Mesenchymal stem cell (in vitro differentiated cells and primary cell): ENCODE measurements at regions not wholly inside any gene's neighbourhood (a gene's known extent, or its start where the extent isn't known, plus 50 kb on each side); places are given as distances from the start of the nearest gene placed in this dataset.

Source experiments
- DNase-seq: peaks from one replicate; pipeline ENCODE4 v3.0.0-alpha.2; 2013
- H2AFZ ChIP-seq: one replicate; pipeline ENCODE4 v1.6.1; 2013; ENCODE audit warnings: low read depth, mild to moderate bottlenecking, control low read depth, inconsistent platforms, low read length, moderate library complexity
- H2AK5ac ChIP-seq: 2 replicates; pipeline ENCODE4 v1.6.1; 2013; ENCODE audit warnings: low read length, moderate library complexity, mild to moderate bottlenecking, inconsistent platforms; ENCODE audit not compliant: severe bottlenecking
- H2BK120ac ChIP-seq: one replicate; pipeline ENCODE4 v1.6.1; 2013; ENCODE audit warnings: low read depth, mild to moderate bottlenecking, inconsistent platforms, low read length, moderate library complexity
- H2BK12ac ChIP-seq, 2 experiments: one replicate each; pipeline ENCODE4 v1.6.1; 2013; ENCODE audit warnings: inconsistent platforms in 2 of 2, low read length in 2 of 2, mild to moderate bottlenecking in 2 of 2, moderate library complexity in 2 of 2, control low read depth in 1 of 2
- H2BK15ac ChIP-seq: one replicate; pipeline ENCODE4 v1.6.1; 2013; ENCODE audit warnings: mild to moderate bottlenecking, low read depth, inconsistent platforms; ENCODE audit not compliant: poor library complexity, severe bottlenecking
- H2BK5ac ChIP-seq: 2 replicates; pipeline ENCODE4 v1.6.1; 2013; ENCODE audit warnings: low read depth, mild to moderate bottlenecking, low read length, control low read depth, inconsistent platforms; ENCODE audit not compliant: poor library complexity, severe bottlenecking
- H3K14ac ChIP-seq, 2 experiments: one replicate each; pipeline ENCODE4 v1.6.1; 2013; ENCODE audit warnings: inconsistent platforms in 2 of 2, low read length in 2 of 2, control low read depth in 1 of 2, mild to moderate bottlenecking in 1 of 2, moderate library complexity in 1 of 2
- H3K18ac ChIP-seq, 2 experiments: one replicate each; pipeline ENCODE4 v1.6.1; 2013; ENCODE audit warnings: inconsistent platforms in 2 of 2, low read length in 2 of 2, control low read depth in 1 of 2, low read depth in 1 of 2, mild to moderate bottlenecking in 1 of 2
- H3K23ac ChIP-seq, 2 experiments: one replicate each; pipeline ENCODE4 v1.6.1; 2013; ENCODE audit warnings: inconsistent platforms in 2 of 2, low read length in 2 of 2, mild to moderate bottlenecking in 2 of 2, moderate library complexity in 2 of 2, control low read depth in 1 of 2
- H3K27ac ChIP-seq: 2 replicates; pipeline ENCODE4 v1.5.1; 2013; ENCODE audit warnings: mild to moderate bottlenecking, moderate library complexity, low read length, control low read depth, inconsistent platforms; ENCODE audit not compliant: poor library complexity, severe bottlenecking
- H3K27me3 ChIP-seq, 2 experiments: 2 replicates each; pipeline versions ENCODE4 v1.6.1 to v1.7.0; 2013; ENCODE audit warnings: low read length in 2 of 2, mild to moderate bottlenecking in 2 of 2, moderate library complexity in 2 of 2, control low read depth in 1 of 2, inconsistent platforms in 1 of 2; ENCODE audit not compliant: control insufficient read depth in 1 of 2, insufficient read depth in 1 of 2
- H3K36me3 ChIP-seq, 2 experiments: 2 replicates each; pipeline versions ENCODE4 v1.6.1 to v1.7.0; 2013; ENCODE audit warnings: low read length in 2 of 2, control low read depth in 1 of 2, inconsistent platforms in 1 of 2, low read depth in 1 of 2, mild to moderate bottlenecking in 1 of 2; ENCODE audit not compliant: insufficient read depth in 2 of 2, control insufficient read depth in 1 of 2
- H3K4ac ChIP-seq, 2 experiments: one replicate each; pipeline ENCODE4 v1.6.1; 2013; ENCODE audit warnings: inconsistent platforms in 2 of 2, low read length in 2 of 2, mild to moderate bottlenecking in 2 of 2, moderate library complexity in 2 of 2, control low read depth in 1 of 2, low read depth in 1 of 2
- H3K4me1 ChIP-seq: 2 replicates; pipeline ENCODE4 v1.6.1; 2013; ENCODE audit warnings: low read depth, low read length, control low read depth; ENCODE audit not compliant: control insufficient read depth, insufficient read depth
- H3K4me2 ChIP-seq: 2 replicates; pipeline ENCODE4 v1.6.1; 2013; ENCODE audit warnings: low read length, mild to moderate bottlenecking, inconsistent platforms; ENCODE audit not compliant: poor library complexity, severe bottlenecking
- H3K4me3 ChIP-seq, 2 experiments: 2 replicates each; pipeline versions ENCODE4 v1.5.1 to v1.7.0; 2013; ENCODE audit warnings: low read length in 2 of 2, mild to moderate bottlenecking in 2 of 2, control low read depth in 1 of 2, low read depth in 1 of 2; ENCODE audit not compliant: insufficient read depth in 1 of 2
- H3K79me1 ChIP-seq: replicated peaks from 2 replicates; pipeline ENCODE4 v1.6.1; 2013; ENCODE audit warnings: mild to moderate bottlenecking, control low read depth, low read length, inconsistent platforms; ENCODE audit not compliant: poor library complexity, severe bottlenecking
- H3K9ac ChIP-seq: 2 replicates; pipeline ENCODE4 v1.7.0; 2013; ENCODE audit warnings: mild to moderate bottlenecking, low read length, moderate library complexity
- H3K9me3 ChIP-seq: 2 replicates; pipeline ENCODE4 v1.7.0; 2013; ENCODE audit warnings: mild to moderate bottlenecking, low read length; ENCODE audit not compliant: control insufficient read depth
- H4K8ac ChIP-seq: one replicate; pipeline ENCODE4 v1.6.1; 2013; ENCODE audit warnings: inconsistent platforms, mild to moderate bottlenecking, low read length, moderate library complexity
- H4K91ac ChIP-seq: one replicate; pipeline ENCODE4 v1.6.1; 2013; ENCODE audit warnings: mild to moderate bottlenecking, low read length, inconsistent platforms
- WGBS: methylation state at CpG from one replicate; pipeline ENCODE4 v1.1.7; 2013; ENCODE audit warnings: mixed read lengths; 5-methylcytosine and 5-hydroxymethylcytosine counted together

DNA sequence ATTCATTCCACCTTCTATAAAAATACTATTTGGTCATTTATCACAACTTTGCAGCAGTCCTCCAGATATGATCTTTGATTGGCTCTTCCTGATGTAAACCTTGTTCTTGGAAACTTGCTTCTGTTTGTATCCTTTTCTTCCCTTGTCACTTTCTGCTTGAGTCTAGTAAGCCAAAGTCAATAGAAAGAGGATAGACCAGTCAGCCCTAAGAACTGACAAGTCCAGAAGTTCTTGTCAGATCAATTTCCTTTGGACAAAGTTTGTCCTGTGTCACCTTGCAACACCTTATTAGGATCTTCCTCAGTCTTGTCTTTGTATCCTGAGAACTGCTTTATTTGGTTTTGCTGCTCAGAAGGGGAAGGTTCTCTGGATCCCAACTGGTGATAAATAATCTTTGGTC, 87.9 kb upstream of the CCDC54 start:
- Histone ChIP-seq H3K9ac (no peak overlapping the region), H2BK15ac (no peak overlapping the region), H3K18ac (no peak overlapping the region), H3K14ac (no peak overlapping the region), H3K36me3 (no peaks in the 10 kb centered on the region), H2BK120ac (no peak overlapping the region), H3K4ac (no peak overlapping the region), H3K23ac (no peak overlapping the region), H3K4me1 (no peaks in the 10 kb centered on the region), H2BK12ac (no peak overlapping the region), H2AK5ac (no peak overlapping the region), H4K8ac (no peak overlapping the region), H3K9me3 (peaks cover 5% of the 10 kb centered on the region), H3K27me3 (no peaks in the 10 kb centered on the region), H3K27ac (no peak overlapping the region), H3K79me1 (no peaks in the 10 kb centered on the region), H2AFZ (no peak overlapping the region), H4K91ac (no peak overlapping the region), H3K4me2 (no peak overlapping the region), H3K4me3 (no peak overlapping the region), H2BK5ac (no peak overlapping the region)
- DNase-seq = no peak

DNA sequence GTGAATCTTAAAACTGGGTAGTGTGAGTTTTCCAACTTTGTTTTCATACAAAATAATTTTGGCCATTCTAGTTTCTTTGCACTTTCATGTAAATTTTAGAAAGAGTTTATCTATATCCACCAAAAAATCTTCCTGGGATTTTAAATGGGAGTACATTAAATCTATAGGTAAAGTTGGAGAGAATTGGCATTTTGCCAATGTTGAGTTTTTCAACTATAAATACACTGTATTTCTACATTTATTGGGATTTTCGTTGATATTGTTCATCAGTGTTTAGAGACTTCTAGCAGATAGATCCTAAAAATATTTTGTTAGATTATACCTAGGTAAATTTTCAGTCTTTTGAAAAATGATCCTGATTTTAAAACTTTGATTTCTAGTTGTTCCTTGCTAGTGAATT, 83.1 kb upstream of the CCDC54 start:
- H3K18ac ChIP-seq = no peak overlapping the region
- no peak overlapping the region for H4K8ac ChIP-seq
- H3K79me1 ChIP-seq = no peaks in the 10 kb centered on the region
- no peak overlapping the region for H2BK5ac ChIP-seq
- H4K91ac ChIP-seq = no peak overlapping the region
- H3K36me3 ChIP-seq = no peaks in the 10 kb centered on the region
- no peaks in the 10 kb centered on the region for H3K4me1 ChIP-seq
- no peak overlapping the region for H3K4me3 ChIP-seq
- no peaks in the 10 kb centered on the region for H3K27me3 ChIP-seq
- no peak overlapping the region for H3K9ac ChIP-seq
- no peak overlapping the region for H3K27ac ChIP-seq
- H2BK15ac ChIP-seq = no peak overlapping the region
- H2AFZ ChIP-seq = no peak overlapping the region
- no peak overlapping the region for H3K4ac ChIP-seq
- peaks cover 17% of the 10 kb centered on the region for H3K9me3 ChIP-seq
- no peak overlapping the region for H3K23ac ChIP-seq
- H3K14ac ChIP-seq = no peak overlapping the region
- no peak for DNase-seq
- no peak overlapping the region for H3K4me2 ChIP-seq
- no peak overlapping the region for H2BK12ac ChIP-seq
- H2BK120ac ChIP-seq = no peak overlapping the region
- no peak overlapping the region for H2AK5ac ChIP-seq
- WGBS = no CpG with 5 or more reads among the region's 1 CpG

DNA sequence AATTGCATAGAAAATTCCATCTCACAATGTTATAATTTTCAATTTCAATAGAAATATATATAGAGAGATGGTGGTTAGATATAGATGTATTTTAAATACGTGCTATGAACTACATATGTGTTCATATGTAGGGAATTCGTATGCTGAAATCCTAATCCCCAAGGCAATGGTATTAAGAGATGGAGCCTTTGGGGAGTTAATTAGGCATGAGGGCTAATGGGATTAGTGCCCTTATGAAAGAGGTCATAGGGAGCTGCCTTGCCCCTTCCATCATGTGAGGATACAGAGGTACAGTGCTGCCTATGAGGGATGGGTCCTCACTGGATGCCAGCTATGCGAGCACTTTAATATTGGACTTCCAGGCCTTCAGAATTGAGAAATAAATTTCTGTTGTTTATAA, 79.6 kb upstream of the CCDC54 start:
- no peaks in the 10 kb centered on the region for H3K27me3 ChIP-seq
- no peak for DNase-seq
- H4K8ac ChIP-seq = no peak overlapping the region
- H3K27ac ChIP-seq = no peak overlapping the region
- no peaks in the 10 kb centered on the region for H3K79me1 ChIP-seq
- H3K9ac ChIP-seq = no peak overlapping the region
- no peak overlapping the region for H2AFZ ChIP-seq
- no peak overlapping the region for H3K23ac ChIP-seq
- no peak overlapping the region for H3K4me2 ChIP-seq
- no peak overlapping the region for H3K18ac ChIP-seq
- H3K9me3 ChIP-seq = peaks cover 17% of the 10 kb centered on the region
- no peaks in the 10 kb centered on the region for H3K36me3 ChIP-seq
- H3K4ac ChIP-seq = no peak overlapping the region
- no peak overlapping the region for H4K91ac ChIP-seq
- 93% methylated on average over 2 of the region's 3 CpGs for WGBS
- H2BK12ac ChIP-seq = no peak overlapping the region
- no peaks in the 10 kb centered on the region for H3K4me1 ChIP-seq
- H3K4me3 ChIP-seq = no peak overlapping the region
- H2AK5ac ChIP-seq = no peak overlapping the region
- H3K14ac ChIP-seq = no peak overlapping the region
- no peak overlapping the region for H2BK120ac ChIP-seq
- H2BK5ac ChIP-seq = no peak overlapping the region
- H2BK15ac ChIP-seq = no peak overlapping the region

DNA sequence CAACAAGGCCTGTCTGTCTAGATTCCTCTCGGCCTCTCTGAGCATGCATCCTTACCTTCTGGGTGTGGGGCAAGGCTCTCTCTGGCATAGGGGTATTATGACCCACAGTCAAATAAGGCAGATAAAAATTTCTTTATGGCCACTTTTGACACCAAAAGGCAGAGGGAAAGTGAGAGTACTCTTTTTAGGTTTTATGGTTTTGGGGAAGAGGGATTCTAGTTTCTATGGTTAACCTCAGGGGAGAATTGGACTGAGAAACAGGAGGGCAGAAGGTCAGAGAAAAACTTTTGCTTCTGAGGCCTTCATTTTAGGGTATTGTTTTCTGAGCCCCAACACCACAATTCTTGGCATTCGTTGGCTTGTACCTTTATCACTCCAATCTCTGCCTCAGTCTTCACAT, 70.0 kb upstream of the CCDC54 start:
- no peaks in the 10 kb centered on the region for H3K79me1 ChIP-seq
- H3K4me3 ChIP-seq = no peak overlapping the region
- H2BK15ac ChIP-seq = no peak overlapping the region
- H2AFZ ChIP-seq = no peak overlapping the region
- H3K9ac ChIP-seq = no peak overlapping the region
- no peak overlapping the region for H2BK12ac ChIP-seq
- no peaks in the 10 kb centered on the region for H3K4me1 ChIP-seq
- H3K27me3 ChIP-seq = no peaks in the 10 kb centered on the region
- DNase-seq = no peak
- no peaks in the 10 kb centered on the region for H3K36me3 ChIP-seq
- no peaks in the 10 kb centered on the region for H3K9me3 ChIP-seq
- H3K23ac ChIP-seq = no peak overlapping the region
- no peak overlapping the region for H4K91ac ChIP-seq
- H3K4ac ChIP-seq = no peak overlapping the region
- no peak overlapping the region for H2BK120ac ChIP-seq
- no peak overlapping the region for H4K8ac ChIP-seq
- H3K14ac ChIP-seq = no peak overlapping the region
- whole genome bisulfite sequencing = 92% methylated on average over 2 of the region's 2 CpGs
- no peak overlapping the region for H3K4me2 ChIP-seq
- no peak overlapping the region for H2AK5ac ChIP-seq
- H3K18ac ChIP-seq = no peak overlapping the region
- no peak overlapping the region for H2BK5ac ChIP-seq
- H3K27ac ChIP-seq = no peak overlapping the region
